HG02885 (cell line): ENCODE measurements at regions not wholly inside any gene's neighbourhood (a gene's known extent, or its start where the extent isn't known, plus 50 kb on each side); places are given as distances from the start of the nearest gene placed in this dataset.
"Not testable (repeated sequence)": the region's sequence is repeated elsewhere in the genome, so short reads cannot be mapped to it uniquely, and the experiment has no call there.

Experiments
- ATAC-seq: cut with Tn5 transposase; IDR thresholded peaks from one replicate; pipeline ENCODE4 v1.9.1; 2021; ENCODE audit warnings: mild to moderate bottlenecking; ENCODE audit not compliant: unreplicated experiment, poor library complexity

DNA sequence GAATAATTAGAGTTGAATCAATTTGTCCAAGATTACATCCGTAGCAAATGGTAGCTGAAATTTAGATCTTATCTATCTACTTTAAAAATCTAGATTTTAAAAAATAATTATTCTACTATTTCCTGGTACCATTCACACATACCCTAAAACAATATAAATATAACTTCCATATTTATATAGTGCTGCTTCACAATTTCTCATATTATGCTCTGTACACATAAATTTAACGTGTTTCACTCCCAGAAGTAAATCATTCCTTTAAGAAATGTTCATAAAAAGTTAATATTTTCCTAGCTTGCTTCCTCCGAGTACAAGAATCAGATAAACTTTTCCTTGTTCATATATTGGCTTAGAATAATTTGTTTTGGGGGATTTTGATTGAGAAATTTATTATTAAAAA, 857.0 kb upstream of the SPRY2 start:
- no peak for ATAC-seq

DNA sequence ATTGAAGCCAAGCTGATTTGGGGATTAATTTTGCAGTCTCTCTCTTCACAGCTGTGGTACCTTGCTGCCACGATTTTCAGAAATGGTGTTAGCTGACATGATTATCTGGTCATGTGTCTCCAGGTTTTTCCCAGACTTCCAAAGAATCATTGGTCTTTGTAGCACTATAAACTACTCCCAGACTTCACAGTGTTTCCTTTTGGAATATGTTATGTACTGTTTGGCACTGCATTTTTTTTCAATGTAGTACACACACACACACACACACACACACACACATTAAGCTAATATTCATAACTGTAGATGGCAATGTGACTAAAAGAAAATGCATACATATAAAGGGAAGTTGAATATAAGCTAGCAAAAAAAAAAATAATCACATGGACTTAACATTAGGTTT, 856.6 kb upstream of the SPRY2 start:
- ATAC-seq = no peak

- ATAC-seq = no peak
These were observed 853.4 kb upstream of the SPRY2 start for GRCh38 chr13:81194362-81194761.

DNA sequence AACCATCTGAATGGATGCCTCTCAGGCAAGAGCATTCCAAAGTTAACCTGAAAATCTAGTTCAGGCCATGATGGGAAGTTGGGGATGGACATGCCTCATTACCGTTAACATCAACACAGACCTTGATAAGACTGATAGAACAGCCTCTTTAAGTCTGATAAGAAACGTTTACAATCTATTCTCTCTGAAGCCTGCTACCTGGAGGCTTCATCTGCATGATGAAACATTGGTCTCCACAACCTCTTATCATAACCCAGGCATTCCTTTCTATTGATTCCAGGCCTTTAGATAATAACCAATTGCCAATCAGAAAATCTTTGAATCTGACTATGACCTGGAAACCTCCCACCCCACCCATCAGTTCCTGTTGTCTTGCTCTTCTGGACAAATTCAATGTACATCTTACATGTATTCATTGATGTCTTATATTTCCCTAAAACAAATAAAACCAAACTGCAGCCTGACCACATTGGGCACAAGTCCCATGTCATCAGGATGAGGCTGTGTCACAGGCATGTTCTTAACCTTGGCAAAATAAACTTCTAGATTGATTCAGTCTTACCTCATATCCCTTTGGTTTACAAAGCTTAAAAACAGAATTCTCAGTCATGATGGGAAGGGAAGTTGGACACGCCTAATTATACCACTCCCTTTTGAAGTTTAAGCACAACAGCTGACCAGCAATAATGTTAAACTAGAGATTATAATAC, 843.8 kb upstream of the SPRY2 start:
- ATAC-seq = no peak

GRCh38 chr13:81172603-81173002, 831.7 kb upstream of the SPRY2 start:
- no peak for ATAC-seq

GRCh38 chr13:81171065-81171647, 830.2 kb upstream of the SPRY2 start:
- peak; percentile 76 for ATAC-seq

DNA sequence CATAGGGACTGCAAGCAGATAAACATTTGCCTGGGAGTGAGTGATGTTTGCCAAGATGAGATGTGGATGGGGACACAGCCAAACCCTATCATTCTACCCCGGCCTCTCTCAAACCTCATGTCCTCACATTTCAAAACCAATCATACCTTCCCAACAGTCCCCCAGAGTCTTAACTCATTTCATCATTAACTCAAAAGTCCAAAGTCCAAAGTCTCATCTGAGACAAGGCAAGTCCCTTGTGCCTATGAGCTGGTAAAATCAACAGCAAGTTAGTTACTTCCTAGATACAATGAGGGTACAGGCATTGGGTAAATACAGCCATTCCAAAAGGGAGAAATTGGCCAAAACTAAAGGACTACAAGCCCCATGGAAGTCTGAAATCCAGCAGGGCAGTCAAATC, 822.9 kb upstream of the SPRY2 start:
- not testable (repeated sequence) for ATAC-seq

DNA sequence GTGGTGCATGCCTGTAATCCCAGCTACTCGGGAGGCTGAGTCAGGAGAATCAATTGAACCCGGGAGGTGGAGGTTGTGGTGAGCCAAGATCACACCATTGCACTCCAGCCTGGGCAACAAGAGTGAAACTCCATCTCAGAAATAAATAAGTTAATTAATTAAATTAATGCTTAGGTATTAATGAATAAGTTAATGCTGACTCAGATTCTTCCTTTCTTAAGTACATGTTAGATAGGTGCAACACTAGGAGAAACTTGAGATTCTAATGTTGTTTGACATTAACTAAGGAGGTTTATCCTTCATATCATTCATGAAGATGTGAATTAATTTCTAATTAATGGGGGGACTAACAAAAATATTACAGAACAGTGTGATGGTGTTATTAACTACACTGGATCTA, 812.6 kb upstream of the SPRY2 start:
- no peak for ATAC-seq

DNA sequence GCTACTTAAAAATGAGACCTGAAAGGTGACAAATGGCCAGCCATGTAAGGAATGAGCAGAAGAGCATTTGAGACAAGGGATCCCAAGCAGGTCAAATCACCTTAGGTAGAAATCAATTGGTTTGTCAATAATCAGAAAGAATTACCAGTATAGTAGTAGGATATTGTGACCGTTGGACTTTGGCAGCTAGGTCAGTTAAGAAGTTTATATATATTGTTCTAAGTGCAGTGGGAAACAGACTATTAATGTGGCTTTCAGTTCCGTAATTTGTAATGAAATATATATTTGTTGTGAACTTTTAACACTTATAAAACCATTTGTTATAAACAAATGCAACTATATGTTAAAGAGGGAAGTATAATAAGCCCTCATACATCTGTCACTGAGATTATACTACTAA, 807.9 kb upstream of the SPRY2 start:
- no peak for ATAC-seq

DNA sequence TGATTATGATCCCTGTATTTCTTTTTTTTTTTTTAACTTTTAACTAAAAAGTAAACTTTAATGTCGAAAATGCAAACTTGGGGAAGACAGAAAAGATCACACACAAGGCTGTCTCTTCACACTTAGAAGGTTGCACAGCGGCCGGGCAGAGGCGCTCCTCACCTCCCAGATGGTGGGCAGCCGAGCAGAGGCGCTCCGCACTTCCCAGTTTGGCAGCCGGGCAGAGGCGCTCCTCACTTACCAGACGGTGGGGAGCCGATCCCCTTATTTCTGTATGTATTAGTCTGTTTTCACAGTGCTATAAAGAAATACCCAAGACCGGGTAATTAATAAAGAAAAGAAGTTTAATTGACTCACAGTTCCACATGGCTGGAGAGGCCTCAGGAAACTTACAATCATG, 805.6 kb upstream of the SPRY2 start:
- not testable (repeated sequence) for ATAC-seq

DNA sequence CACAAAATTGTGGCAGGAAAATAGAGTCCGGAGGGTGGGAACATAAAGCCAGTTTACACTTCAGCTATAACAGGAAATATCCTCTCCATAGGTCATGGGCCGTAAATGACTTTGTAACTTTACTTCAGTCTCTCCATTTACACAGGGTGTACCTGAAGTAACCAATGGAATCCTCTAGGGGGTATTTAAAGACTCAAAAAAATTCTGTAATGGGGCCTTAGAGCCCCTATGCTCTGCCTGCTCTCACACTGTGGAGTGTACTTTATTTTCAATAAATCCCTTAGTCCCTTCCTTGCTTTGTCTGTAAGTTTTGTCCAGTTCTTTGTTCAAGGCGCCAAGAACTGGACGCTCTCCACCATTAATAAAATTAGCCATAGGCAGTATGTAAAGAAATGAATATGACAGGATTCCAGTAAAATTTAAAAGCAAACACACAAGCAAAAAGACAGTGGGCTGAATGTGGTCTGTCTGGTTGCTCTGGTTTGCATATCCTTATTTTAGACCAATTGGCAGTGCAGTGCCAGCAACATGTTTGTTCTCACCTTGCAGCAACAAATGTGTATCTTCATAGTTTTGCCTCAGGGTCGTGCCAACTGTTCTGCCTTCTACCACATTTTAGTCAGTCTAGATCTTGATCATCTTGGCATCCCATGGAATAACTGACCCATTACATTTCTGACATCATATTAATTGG, 801.5 kb upstream of the SPRY2 start:
- ATAC-seq = no peak

DNA sequence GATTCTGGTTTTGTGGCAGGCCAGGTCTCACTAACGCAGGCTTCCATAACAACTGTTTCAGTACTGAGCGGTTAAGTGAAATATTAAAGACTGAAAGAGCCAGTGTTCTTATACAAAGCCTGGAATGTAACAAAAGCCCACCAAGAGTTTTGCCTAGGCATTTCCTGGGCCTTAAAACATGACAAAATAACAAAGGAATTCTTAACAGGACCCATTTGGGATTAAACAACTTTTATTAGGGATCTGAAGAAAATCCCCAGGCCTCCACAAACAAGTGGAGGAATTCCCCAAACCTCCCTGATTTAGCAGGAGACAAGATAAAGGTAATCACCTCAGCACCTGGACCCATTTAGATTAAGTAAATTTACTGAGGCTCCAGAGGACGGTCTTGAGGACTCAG, 799.7 kb upstream of the SPRY2 start:
- ATAC-seq = no peak

- ATAC-seq = no peak
These were observed 799.1 kb upstream of the SPRY2 start for GRCh38 chr13:81139987-81140386.

DNA sequence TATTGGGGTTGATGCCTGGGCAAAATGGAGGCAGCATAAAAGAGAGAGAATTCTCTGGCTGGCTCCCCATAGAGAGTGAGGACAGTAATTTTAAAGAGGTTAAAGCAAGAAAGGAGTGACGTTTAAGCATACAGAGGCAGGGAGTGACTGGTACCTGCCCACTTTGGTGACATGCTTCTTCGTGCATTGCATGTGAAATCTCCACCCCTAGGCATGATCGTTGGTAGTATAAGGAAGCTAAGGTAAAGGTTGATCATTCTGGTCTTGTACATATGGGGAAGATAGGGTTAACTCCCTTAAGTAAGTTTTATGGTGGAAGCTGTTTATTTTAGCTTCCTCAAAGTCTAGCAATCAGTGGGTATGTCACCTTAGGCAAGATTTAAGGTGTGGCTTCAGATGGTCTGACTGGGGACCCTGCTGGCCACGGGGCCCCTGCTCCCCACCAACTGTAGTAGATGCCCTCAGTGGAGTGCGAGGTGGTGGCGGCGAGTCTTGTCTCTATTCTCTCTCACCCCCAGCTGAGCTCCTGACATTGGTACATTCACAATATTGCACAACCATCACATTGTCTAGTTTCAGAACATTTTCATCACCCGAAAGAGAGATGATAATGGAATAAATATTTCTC, 797.5 kb upstream of the SPRY2 start:
- no peak for ATAC-seq

DNA sequence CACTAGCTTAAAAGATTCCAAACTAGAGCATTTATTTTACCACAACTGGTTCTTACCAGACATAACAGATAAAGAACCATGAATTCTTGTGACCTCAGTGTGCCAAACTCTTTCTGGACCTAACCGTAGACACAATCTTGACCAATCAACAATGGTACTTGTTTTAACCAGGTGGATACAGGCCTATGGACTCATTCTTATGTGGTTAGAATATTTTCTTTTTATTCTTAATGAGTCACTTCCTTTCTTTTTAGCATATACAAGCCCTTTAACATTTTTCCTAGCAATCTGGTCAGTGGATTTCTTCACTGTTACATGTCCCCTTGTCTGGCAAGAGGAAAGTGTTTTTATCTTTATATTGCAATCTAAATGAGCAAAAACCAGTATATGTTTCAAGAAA, 792.1 kb upstream of the SPRY2 start:
- ATAC-seq = no peak

GRCh38 chr13:81117416-81117815, 776.5 kb upstream of the SPRY2 start:
- ATAC-seq = no peak

DNA sequence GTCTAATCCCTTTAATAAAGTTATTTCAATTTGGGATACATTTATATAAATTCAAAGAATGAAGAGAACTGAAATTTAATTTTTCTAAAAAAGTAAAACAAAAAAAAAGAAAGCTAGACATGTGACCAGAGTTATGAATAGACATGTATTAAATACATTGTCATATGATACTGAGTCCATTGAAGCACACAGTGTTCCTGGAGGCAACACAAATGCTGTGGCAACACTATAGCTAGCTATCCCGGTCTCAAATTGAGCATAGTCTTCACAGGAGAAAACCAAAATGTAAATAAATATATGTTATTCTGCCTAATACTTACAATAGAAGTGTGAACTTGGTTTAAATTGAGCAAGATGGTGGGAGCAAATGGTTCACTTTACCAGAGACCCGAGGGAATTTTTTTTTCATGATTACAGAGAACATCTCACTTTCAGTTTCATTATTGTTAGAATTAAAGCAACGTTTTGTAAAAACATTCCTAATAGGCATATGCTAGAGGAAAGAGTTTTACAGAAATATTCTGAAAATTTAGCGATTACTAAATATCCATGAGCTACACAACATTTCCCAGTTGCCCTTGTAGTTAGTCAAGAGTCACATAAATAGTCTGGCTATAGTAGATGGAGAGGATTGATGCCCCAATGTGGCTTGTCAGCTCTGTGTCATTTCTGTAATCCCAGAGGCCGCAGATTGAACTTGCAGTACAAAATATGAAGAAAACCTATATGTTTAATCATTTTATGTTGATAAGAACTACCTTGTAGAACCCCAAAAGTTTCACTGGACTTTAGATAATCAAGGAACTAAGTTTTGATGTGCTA, 775.7 kb upstream of the SPRY2 start:
- ATAC-seq = no peak

DNA sequence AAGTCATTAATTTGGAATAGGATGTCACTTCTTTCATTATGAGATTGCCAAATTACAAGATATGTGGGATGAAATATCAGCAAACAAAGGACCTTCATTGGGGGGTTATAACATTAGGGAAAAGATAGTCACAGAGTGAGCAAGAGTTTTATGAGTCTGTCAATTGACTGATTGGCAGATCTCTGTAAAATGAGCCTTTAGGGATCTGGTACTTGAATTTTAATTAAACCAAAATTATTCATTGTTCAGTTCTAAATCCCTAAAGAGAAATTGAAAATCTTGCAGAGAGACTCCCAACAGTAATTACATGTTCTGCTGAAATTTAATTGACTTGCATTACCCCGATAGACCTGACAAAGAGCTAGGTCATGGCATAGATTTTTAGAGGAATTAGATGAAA, 768.1 kb upstream of the SPRY2 start:
- ATAC-seq = no peak

GRCh38 chr13:81106348-81106747, 765.4 kb upstream of the SPRY2 start:
- no peak for ATAC-seq

DNA sequence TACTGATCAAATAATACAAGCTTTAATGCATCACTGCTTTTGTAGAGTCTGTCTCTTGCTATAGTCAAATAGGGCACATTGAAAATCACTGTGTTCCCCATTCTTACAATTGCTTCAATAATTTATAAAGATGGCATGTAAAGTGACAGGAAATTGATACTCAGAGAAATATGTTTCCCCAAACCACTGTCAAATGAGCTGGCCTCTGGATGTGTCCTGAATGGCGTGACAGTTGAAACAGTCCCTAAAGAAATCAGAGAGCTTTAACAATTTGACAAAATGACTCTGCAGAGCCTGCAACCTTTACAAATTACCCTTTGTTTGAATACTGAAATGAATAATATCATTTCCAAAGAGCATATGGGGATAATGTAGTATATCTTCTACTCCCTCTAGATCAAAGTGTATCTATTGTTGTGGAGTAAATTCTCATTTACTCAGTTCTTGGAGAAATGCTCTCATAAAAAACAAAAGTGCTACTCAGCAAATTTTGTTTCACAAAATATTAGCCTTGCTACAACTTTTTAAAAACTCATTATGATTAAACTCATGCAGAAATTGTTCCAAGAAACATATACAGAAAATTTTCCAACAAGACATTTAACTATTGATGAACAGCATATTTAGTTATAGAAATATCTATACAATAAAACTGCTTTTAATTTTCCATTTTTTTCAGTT, 763.2 kb upstream of the SPRY2 start:
- ATAC-seq = no peak
